IMR-90 (cell line): ENCODE measurements at regions not wholly inside any gene's neighbourhood (a gene's known extent, or its start where the extent isn't known, plus 50 kb on each side); places are given as distances from the start of the nearest gene placed in this dataset.

Source experiments
- ATAC-seq: fragments of 200-7000 bp; cut with Tn5 transposase; 2 replicates; pipeline ENCODE4 v1.9.1; 2020; ENCODE audit warnings: low read depth, mild to moderate bottlenecking, moderate library complexity
- BruUV-seq: library from RNA; stranded (reverse); fragments of 400-500 nt; replicated peaks from 2 replicates; lab custom pipeline; 2021; lab: Mats Ljungman, UMichigan
- CTCF ChIA-PET: fragments of 300-600 bp; formaldehyde crosslinking; extraction: SDS; loops from one replicate; lab custom pipeline; 2021; ENCODE audit warnings: antibody characterized with exemption; lab: Yijun Ruan, JAX
- POLR2A ChIA-PET: fragments of 300-600 bp; sonication (Branson Sonifier 250); formaldehyde crosslinking; loops from one replicate; lab custom pipeline; 2022; ENCODE audit warnings: antibody characterized with exemption; ENCODE audit not compliant: unreplicated experiment; lab: Charles Lee
- DNase-seq: peaks from one replicate; pipeline ENCODE4 v3.0.0; 2013
- H2AFZ ChIP-seq: replicated peaks from 2 replicates; pipeline ENCODE3; 2013; ENCODE audit warnings: low read length, mild to moderate bottlenecking; ENCODE audit not compliant: poor library complexity
- H2AK5ac ChIP-seq: 2 replicates; pipeline ENCODE4 v1.6.1; 2013; ENCODE audit warnings: low read depth, low read length, inconsistent platforms
- H2AK9ac ChIP-seq: replicated peaks from 2 replicates; pipeline ENCODE3; 2013; ENCODE audit warnings: mild to moderate bottlenecking, low read depth, low read length, moderate library complexity; ENCODE audit not compliant: poor library complexity
- H2BK120ac ChIP-seq: 2 replicates; pipeline ENCODE4 v1.6.1; 2013; ENCODE audit warnings: low read depth, low read length, inconsistent platforms
- H2BK15ac ChIP-seq: 3 replicates; pipeline ENCODE4 v1.6.1; 2013; ENCODE audit warnings: low read depth, low read length, inconsistent platforms
- H2BK20ac ChIP-seq: 2 replicates; pipeline ENCODE4 v1.6.1; 2013; ENCODE audit warnings: low read depth, mild to moderate bottlenecking, inconsistent platforms, low read length, moderate library complexity
- H2BK5ac ChIP-seq: 2 replicates; pipeline ENCODE4 v1.6.1; 2013; ENCODE audit warnings: mild to moderate bottlenecking, low read depth, low read length, inconsistent platforms; ENCODE audit not compliant: poor library complexity, severe bottlenecking
- H3K14ac ChIP-seq: replicated peaks from 2 replicates; pipeline ENCODE4 v1.6.1; 2013; ENCODE audit warnings: low read depth, low read length, inconsistent platforms
- H3K18ac ChIP-seq: 2 replicates; pipeline ENCODE4 v1.6.1; 2013; ENCODE audit warnings: low read depth, low read length, control low read depth
- H3K23ac ChIP-seq: 2 replicates; pipeline ENCODE4 v1.6.1; 2013; ENCODE audit warnings: low read depth, low read length, inconsistent platforms
- H3K27ac ChIP-seq: 2 replicates; pipeline ENCODE4 v1.5.1; 2013; ENCODE audit warnings: mild to moderate bottlenecking, control low read depth, low read length; ENCODE audit not compliant: insufficient read depth
- H3K27me3 ChIP-seq: 2 replicates; pipeline ENCODE4 v1.6.1; 2013; ENCODE audit warnings: low read length; ENCODE audit not compliant: control insufficient read depth, insufficient read depth
- H3K36me3 ChIP-seq: 2 replicates; pipeline ENCODE4 v1.6.1; 2013; ENCODE audit warnings: low read length, mixed read lengths; ENCODE audit not compliant: control insufficient read depth, insufficient read depth
- H3K4ac ChIP-seq: 2 replicates; pipeline ENCODE4 v1.6.1; 2013; ENCODE audit warnings: low read depth, low read length, inconsistent platforms
- H3K4me1 ChIP-seq: 2 replicates; pipeline ENCODE4 v1.6.1; 2013; ENCODE audit warnings: low read length, mixed read lengths; ENCODE audit not compliant: control insufficient read depth, insufficient read depth
- H3K4me2 ChIP-seq: 2 replicates; pipeline ENCODE4 v1.6.1; 2013; ENCODE audit warnings: low read depth, mild to moderate bottlenecking, control low read depth, low read length, moderate library complexity
- H3K4me3 ChIP-seq: 2 replicates; pipeline ENCODE4 v1.5.1; 2013; ENCODE audit warnings: low read depth, mild to moderate bottlenecking, control low read depth, low read length, moderate library complexity; ENCODE audit not compliant: insufficient read depth
- H3K56ac ChIP-seq: 2 replicates; pipeline ENCODE4 v1.6.1; 2013; ENCODE audit warnings: low read length, inconsistent platforms; ENCODE audit not compliant: insufficient read depth; ENCODE audit errors: extremely low read depth
- H3K79me1 ChIP-seq, 2 experiments: 2 replicates each; pipeline ENCODE4 v1.6.1; 2013; ENCODE audit warnings: low read length in 2 of 2, inconsistent platforms in 1 of 2, low read depth in 1 of 2
- H3K9ac ChIP-seq: 2 replicates; pipeline ENCODE4 v1.6.1; 2013; ENCODE audit warnings: low read depth, low read length, control low read depth
- H3K9me1 ChIP-seq: 2 replicates; pipeline ENCODE4 v1.6.1; 2013; ENCODE audit warnings: low read length, inconsistent platforms; ENCODE audit not compliant: insufficient read depth
- H3K9me3 ChIP-seq: 2 replicates; pipeline ENCODE4 v1.6.1; 2013; ENCODE audit warnings: low read length; ENCODE audit not compliant: control insufficient read depth, insufficient read depth
- H4K20me1 ChIP-seq: 2 replicates; pipeline ENCODE4 v1.6.1; 2013; ENCODE audit warnings: low read length, inconsistent platforms; ENCODE audit not compliant: insufficient read depth
- H4K5ac ChIP-seq: 2 replicates; pipeline ENCODE4 v1.6.1; 2013; ENCODE audit warnings: mild to moderate bottlenecking, low read depth, low read length, control low read depth
- H4K8ac ChIP-seq, 2 experiments: 2 replicates each; pipeline ENCODE4 v1.6.1; 2013; ENCODE audit warnings: low read depth in 2 of 2, low read length in 2 of 2, control low read depth in 1 of 2, inconsistent platforms in 1 of 2
- H4K91ac ChIP-seq: 2 replicates; pipeline ENCODE4 v1.6.1; 2013; ENCODE audit warnings: low read depth, low read length, inconsistent platforms; ENCODE audit not compliant: insufficient read depth
- CTCF ChIP-seq: conservative IDR thresholded peaks from 2 replicates; pipeline ENCODE4 v1.5.1; 2012; ENCODE audit warnings: mild to moderate bottlenecking, low read depth, low read length, improper control_type of control experiment
- MAFK ChIP-seq: IDR thresholded peaks from 2 replicates; pipeline ENCODE4 v1.6.1; 2012; ENCODE audit warnings: low read depth, low read length, improper control_type of control experiment
- RAD21 ChIP-seq: IDR thresholded peaks from 2 replicates; pipeline ENCODE4 v1.6.1; 2012; ENCODE audit warnings: low read length, improper control_type of control experiment
- WGBS, 2 experiments: methylation state at CpG; one replicate each; pipeline versions ENCODE4 v1.1.5 to v1.1.7; 2013; ENCODE audit warnings: missing lambda C conversion rate in 2 of 2; ENCODE audit not compliant: insufficient read length in 1 of 2; ENCODE audit errors: extremely low coverage in 2 of 2; 5-methylcytosine and 5-hydroxymethylcytosine counted together
- dilution Hi-C: fragments of 300-500 bp; cut with HindIII; formaldehyde crosslinking; loops from one replicate; pipeline ENCODE4 v1.14.3; 2018; ENCODE audit warnings: low sequenced_read_pairs; ENCODE audit not compliant: unreplicated experiment
- in situ Hi-C: fragments of 300-500 bp; cut with MboI; formaldehyde crosslinking; loops from 3 replicates; pipeline ENCODE4 v1.14.3; 2019; ENCODE audit warnings: low sequenced_read_pairs, inconsistent platforms, mixed read lengths
- intact Hi-C: fragments of 100-400 bp; cut with micrococcal nuclease; formaldehyde crosslinking; loops from 2 replicates; pipeline ENCODE4 v1.10.0; 2022

GRCh38 chr21:38733972-38734546, 71.7 kb upstream of the ETS2 start (continued):
- TF ChIP-seq CTCF, result peak; percentile 97

GRCh38 chr21:38734646-38735365, 70.9 kb upstream of the ETS2 start:
- H2AFZ ChIP-seq, result no peak overlapping the region
- ATAC-seq, result no peak

More at GRCh38 chr21:38734646-38735365, 70.9 kb upstream of the ETS2 start:
- BruUV-seq, result no TSS peak
- peak overlapping the region; percentile 47 for H2BK5ac ChIP-seq
- dilution Hi-C loops, result no loop called here
- no peaks in the 10 kb centered on the region for H3K36me3 ChIP-seq
- H2AK9ac ChIP-seq, result no peak overlapping the region
- peaks cover 5% of the 10 kb centered on the region; the same call in 1 of the 2 replicates for H3K27me3 ChIP-seq
- peak overlapping the region; percentile 43; the same call in 1 of the 2 replicates for H3K9ac ChIP-seq
- no peak overlapping the region for H3K56ac ChIP-seq
- H3K14ac ChIP-seq, result peak overlapping the region; percentile 40; the same call in 1 of the 2 replicates
- no peak for TF ChIP-seq RAD21
- 0 out of 2 replicates have a peak, but pooled peaks have one; percentile 18 for TF ChIP-seq MAFK
- H3K9me1 ChIP-seq, result no peaks in the 10 kb centered on the region
- H3K4me1 ChIP-seq, result no peaks in the 10 kb centered on the region
- peak overlapping the region; percentile 61; the same call in 1 of the 2 replicates for H3K23ac ChIP-seq
- in situ Hi-C loops, result loop anchor here (10.0 kb wide), 1 partner anchor 390 kb away; no protein-coding TSS in a partner anchor
- H2BK20ac ChIP-seq, result peak overlapping the region; percentile 96
- peak overlapping the region; percentile 42; the same call in 1 of the 2 replicates for H3K4ac ChIP-seq
- peak overlapping the region; percentile 40; the same call in 1 of the 3 replicates for H2BK15ac ChIP-seq
- ChIA-PET CTCF (interaction anchor here (0.6 to 3.3 kb wide), 6 partner anchors 20 to 403 kb away, joined by 3 to 18 read pairs (median 4); no protein-coding TSS in a partner anchor), POLR2A (no interaction called here)
- intact Hi-C loops, result loop anchor here (1.0 to 10.0 kb wide), 7 partner anchors 33 to 403 kb away; partner anchors contain the start of gene ETS2
- DNase-seq, result no peak
- peak overlapping the region; percentile 96 for H2BK120ac ChIP-seq
- H4K20me1 ChIP-seq, result no peaks in the 10 kb centered on the region
- no CpG with 5 or more reads among the region's 8 CpGs for WGBS, 2 experiments
- H3K27ac ChIP-seq, result no peak overlapping the region
- 0 out of 2 replicates have a peak overlapping the region, but pooled peaks have one; percentile 2 for H4K91ac ChIP-seq
- no peak overlapping the region for H4K5ac ChIP-seq
- no peak overlapping the region for H3K4me3 ChIP-seq
- no peak overlapping the region for H2AK5ac ChIP-seq
- peak overlapping the region; percentile 0 to 50; a peak in 1 of 4 replicates for H4K8ac ChIP-seq
- no peaks in the 10 kb centered on the region for H3K79me1 ChIP-seq
- no peaks in the 10 kb centered on the region for H3K9me3 ChIP-seq
- no peak overlapping the region for H3K18ac ChIP-seq
- no peak overlapping the region for H3K4me2 ChIP-seq
